Heart right ventricle (tissue), 16 donors: ENCODE measurements at regions not wholly inside any gene's neighbourhood (a gene's known extent, or its start where the extent isn't known, plus 50 kb on each side); places are given as distances from the start of the nearest gene placed in this dataset.

Source experiments
- ATAC-seq, 8 donors: fragments of 200-7000 bp; cut with Tn5 transposase; one replicate each; pipeline ENCODE4 v1.9.1; 2020; ENCODE audit warnings: mild to moderate bottlenecking in 8 of 8, moderate library complexity in 8 of 8, moderate number of reproducible peaks in 1 of 8
- DNase-seq, 2 donors: peaks; one replicate each; pipeline ENCODE4 v3.0.0-alpha.2; 2020
- H3K27ac ChIP-seq, 10 donors: fragments of 200-600 bp; sonication (generic) in 2 of 10; one replicate each; pipeline versions ENCODE4 v1.5.0 to v1.8.0; 2020 to 2022; ENCODE audit warnings: mild to moderate bottlenecking in 3 of 10
- H3K27me3 ChIP-seq, 7 donors: fragments of 200-600 bp; one replicate each; pipeline ENCODE4 v1.8.0; 2021 to 2022; ENCODE audit warnings: mild to moderate bottlenecking in 2 of 7
- H3K36me3 ChIP-seq, 9 donors: fragments of 200-600 bp; sonication (generic) in 1 of 9; one replicate each; pipeline versions ENCODE4 v1.5.0 to v1.8.0; 2020 to 2022; ENCODE audit warnings: mild to moderate bottlenecking in 2 of 9
- H3K4me1 ChIP-seq, 9 donors: fragments of 200-600 bp; sonication (generic) in 1 of 9; one replicate each; pipeline versions ENCODE4 v1.5.0 to v1.8.0; 2020 to 2022; ENCODE audit warnings: mild to moderate bottlenecking in 4 of 9
- H3K4me3 ChIP-seq, 10 donors: fragments of 200-600 bp; sonication (generic) in 2 of 10; one replicate each; pipeline versions ENCODE4 v1.5.0 to v1.8.0; 2020 to 2022; ENCODE audit warnings: mild to moderate bottlenecking in 7 of 10, moderate library complexity in 2 of 10
- H3K9me3 ChIP-seq, 11 donors: fragments of 200-600 bp in 10 of 11; sonication (generic) in 2 of 11; one replicate each; pipeline versions ENCODE4 v1.5.0 to v1.8.0; 2013 to 2022; ENCODE audit warnings: mild to moderate bottlenecking in 2 of 11, control low read depth in 1 of 11, moderate library complexity in 1 of 11
- CTCF ChIP-seq, 9 donors: fragments of 200-600 bp; sonication (generic) in 2 of 9; IDR thresholded peaks; one replicate each; pipeline versions ENCODE4 v1.5.0 to v1.8.0; 2021 to 2022; ENCODE audit warnings: antibody characterized with exemption in 9 of 9, mild to moderate bottlenecking in 5 of 9, moderate library complexity in 1 of 9
- WGBS, 2 donors: extraction: QIAGEN DNeasy Blood & Tissue Kit; methylation state at CpG; one replicate each; pipeline ENCODE4 v1.1.7; 2013; ENCODE audit warnings: inconsistent platforms in 1 of 2; 5-methylcytosine and 5-hydroxymethylcytosine counted together
- intact Hi-C, 10 donors: fragments of 100-400 bp; cut with DNase I; formaldehyde crosslinking; loops; one replicate each; pipeline versions ENCODE4 v1.11.1 to v1.14.2; 2022
- donor health status: Arrhythmogenic right ventricular cardiomyopathy.
- donor health status: ischemic (EF 13 %, LVEDD 7.1; RV severe dilation, severe dysfunction).
- donor health status: healthy with polysubstance abuse.
- donor health status: DM: no; HTN: yes; CAD: no.
- donor health status: DM: no; HTN: no; CAD: no.
- donor health status: ischemic (EF 25% LVEDD 6.9; RV normal size, moderate dysfunction).
- donor health status: ischemic (EF 25% LVEDD 5.7; RV mildly dilated, moderate dysfunction).
- donor health status: healthy.
- donor health status: DM: yes; HTN: yes; CAD: no.
- donor health status: Ischemic cardiomyopathy.
- donor health status: ischemic (EF 35%, LVEDD 5.7; RV mildly dilated, moderate dysfunction).
- donor health status: nonischemic (EF 11% LVEDD 7.7; RV severe dilation, severe dysfunction).
- donor health status: DM: yes; HTN: yes; CAD: no.
- donor health status: PGD.
- donor health status: ischemic (EF 29% LVEDD 5.4; RV normal size, mild dysfunction).
- donor health status: nonischemic (EF 23%, LVEDD 6.1; RV moderate dilation, normal function).

GRCh38 chr19:30221176-30221575 lies 151.0 kb upstream of the ZNF536 start:
- peaks cover 0 to 80% (median 55%) of the 10 kb centered on the region in 7 donors for H3K27me3 ChIP-seq
- TF ChIP-seq CTCF (IDR thresholded peaks at IDR 0.05): no peak
- no peaks in the 10 kb centered on the region for H3K9me3 ChIP-seq
- H3K36me3 ChIP-seq: no peaks in the 10 kb centered on the region
- H3K27ac ChIP-seq: no peak overlapping the region
- no peak overlapping the region for H3K4me3 ChIP-seq
- ATAC-seq (no peak), DNase-seq (no peak)
- intact Hi-C loops: loop anchor here in 5 of 10 donors (5.0 to 10.0 kb wide), 3 partner anchors 184 to 434 kb away; no protein-coding TSS in a partner anchor
- WGBS, 2 donors: 73 to 76% methylated on average over 6 of the region's 6 CpGs
- peaks cover 0 to 17% (median 8%) of the 10 kb centered on the region in 9 donors for H3K4me1 ChIP-seq

GRCh38 chr19:30222428-30222873 lies 149.7 kb upstream of the ZNF536 start:
- Histone ChIP-seq H3K4me3 (peak overlapping the region in 1 of 10 donors; percentile 14), H3K27me3 (peaks cover 0 to 80% (median 68%) of the 10 kb centered on the region in 7 donors), H3K4me1 (peaks cover 3 to 29% (median 20%) of the 10 kb centered on the region in 9 donors), H3K27ac (no peak overlapping the region), H3K9me3 (no peaks in the 10 kb centered on the region), H3K36me3 (no peaks in the 10 kb centered on the region)
- intact Hi-C loops: loop anchor here in 5 of 10 donors (5.0 to 10.0 kb wide), 3 partner anchors 182 to 432 kb away; no protein-coding TSS in a partner anchor
- peak in 6 of 8 donors; percentile 23 to 74 (median 48) for ATAC-seq
- WGBS, 2 donors: 3 to 4% methylated on average over 21 to 39 of the region's 39 CpGs
- DNase-seq: peak in 1 of 2 donors; percentile 29
- TF ChIP-seq CTCF (IDR thresholded peaks at IDR 0.05): peak; percentile 32 to 78 (median 65)

DNA sequence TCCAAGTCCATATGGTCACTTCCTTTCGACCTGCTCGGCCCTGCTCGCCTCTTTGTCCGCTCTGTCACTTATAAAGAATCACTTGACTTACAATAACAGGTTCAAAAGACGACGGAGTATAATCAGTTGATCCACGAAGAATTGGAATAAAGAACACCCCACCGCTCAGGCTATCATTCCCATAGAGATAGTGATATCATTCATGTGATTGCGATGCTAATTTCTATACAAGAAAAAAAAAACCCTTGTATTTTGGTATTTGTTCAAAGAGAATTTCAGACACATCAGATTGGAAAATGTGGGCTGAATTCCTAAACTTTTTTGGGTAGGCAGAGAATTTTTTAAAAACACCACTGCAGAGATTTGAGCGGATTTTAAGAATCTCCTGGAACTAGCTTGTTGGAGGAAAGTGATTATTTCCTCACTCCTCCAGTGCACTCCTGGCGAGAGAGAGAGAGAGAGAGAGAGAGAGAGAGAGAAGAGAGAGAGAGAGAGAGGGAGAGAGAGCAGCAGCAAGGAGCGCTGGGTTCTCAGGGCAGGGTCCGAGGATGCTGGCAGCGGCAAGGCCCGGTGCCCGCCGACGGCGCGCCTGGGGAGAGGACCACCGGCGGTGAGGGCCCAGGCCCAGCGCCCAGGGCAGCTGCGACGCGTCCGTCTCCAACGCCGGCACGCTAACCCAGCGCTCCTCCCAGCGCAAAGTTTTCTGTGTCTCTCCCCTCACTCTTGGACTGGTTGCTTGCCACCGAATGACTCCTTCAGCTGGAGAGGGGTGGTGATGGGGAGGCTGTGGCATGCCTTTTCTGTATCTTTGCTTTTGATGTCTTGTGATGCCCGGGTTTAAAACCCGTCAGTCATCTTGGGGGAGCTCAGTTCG lies 149.0 kb upstream of the ZNF536 start:
- Histone ChIP-seq H3K4me3 (peak overlapping the region in 5 of 10 donors; percentile 19 to 33 (median 26)), H3K27ac (no peak overlapping the region), H3K4me1 (peaks cover 3 to 35% (median 20%) of the 10 kb centered on the region in 9 donors), H3K36me3 (no peaks in the 10 kb centered on the region), H3K27me3 (peaks cover 0 to 83% (median 74%) of the 10 kb centered on the region in 7 donors), H3K9me3 (no peaks in the 10 kb centered on the region)
- DNase-seq (no peak), ATAC-seq (peak in 2 of 8 donors; percentile 7 to 8)
- intact Hi-C loops: loop anchor here in 5 of 10 donors (5.0 to 10.0 kb wide), 3 partner anchors 182 to 432 kb away; no protein-coding TSS in a partner anchor
- WGBS, 2 donors: 9% methylated on average over 36 of the region's 36 CpGs
- no peak for TF ChIP-seq CTCF (IDR thresholded peaks at IDR 0.05)

DNA sequence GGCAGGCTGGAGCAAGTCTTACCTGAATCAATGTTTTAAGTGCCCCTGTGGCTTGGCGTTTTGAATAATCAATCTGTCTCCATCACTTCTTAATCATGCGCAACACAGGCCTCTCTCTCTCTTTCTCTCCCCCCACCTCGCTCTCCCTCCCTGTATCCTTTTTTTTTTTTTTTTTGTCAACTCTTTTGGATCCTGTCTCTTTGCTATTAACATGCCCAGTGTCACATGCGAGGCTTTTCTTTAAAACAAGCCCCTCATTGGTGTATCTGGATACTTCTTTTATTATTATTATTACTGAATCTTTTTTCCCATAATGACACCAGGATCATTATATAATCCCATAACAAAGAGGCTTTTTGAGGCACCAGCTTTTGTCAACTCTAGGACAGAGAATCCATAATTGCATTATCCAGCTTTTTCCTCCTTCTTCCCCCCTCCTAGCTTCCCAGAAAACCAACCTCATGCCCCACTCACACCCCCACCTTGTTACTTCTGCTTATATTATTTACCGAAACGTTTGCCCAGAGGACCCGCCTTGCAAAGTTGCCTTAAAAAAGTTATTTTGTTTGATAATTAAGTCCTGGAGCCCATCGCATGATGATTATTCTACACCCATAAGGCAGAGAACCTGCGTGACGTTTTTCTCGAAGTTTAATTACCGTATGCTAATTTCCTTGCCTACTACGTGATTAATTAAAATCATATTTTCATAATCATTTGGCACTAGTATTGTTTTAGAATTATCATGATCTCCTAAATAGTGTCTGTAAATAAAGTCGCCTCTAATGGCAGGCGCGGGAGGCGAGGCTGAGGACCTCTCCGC lies 148.1 kb upstream of the ZNF536 start:
- Histone ChIP-seq H3K27me3 (peaks cover 0 to 92% (median 80%) of the 10 kb centered on the region in 7 donors), H3K4me3 (peak overlapping the region in 9 of 10 donors; percentile 0 to 63 (median 56)), H3K36me3 (no peaks in the 10 kb centered on the region), H3K9me3 (no peaks in the 10 kb centered on the region), H3K4me1 (peaks cover 3 to 39% (median 20%) of the 10 kb centered on the region in 9 donors), H3K27ac (peak overlapping the region in 1 of 10 donors; percentile 24)
- intact Hi-C loops: loop anchor here in 5 of 10 donors (5.0 to 10.0 kb wide), 3 partner anchors 181 to 431 kb away; no protein-coding TSS in a partner anchor
- no peak for ATAC-seq
- WGBS, 2 donors: 17 to 26% methylated on average over 18 of the region's 18 CpGs
- DNase-seq: no peak
- no peak for TF ChIP-seq CTCF (IDR thresholded peaks at IDR 0.05)
